ENCODE measurements at regions not wholly inside any gene's neighbourhood (a gene's known extent, or its start where the extent isn't known, plus 50 kb on each side); places are given as distances from the start of the nearest gene placed in this dataset.

- Histone ChIP-seq H3K27me3 (no peaks in the 10 kb centered on the region), H3K36me3 (no peaks in the 10 kb centered on the region), H3K4me1 (no peaks in the 10 kb centered on the region), H3K27ac (no peak overlapping the region), H3K9me3 (no peaks in the 10 kb centered on the region), H3K4me3 (no peak overlapping the region)
- ATAC-seq (no peak), DNase-seq (no peak), FAIRE-seq (no peak)
- TF ChIP-seq CTCF (IDR thresholded peaks at IDR 0.05), result no peak
- 85 to 89% methylated on average over 12 of the region's 12 CpGs for WGBS, 2 donors
- intact Hi-C loops (cut with DNase I), result no loop called here
Measured at GRCh38 chr5:38165435-38165834, 92.9 kb upstream of the EGFLAM start.

- no peak for TF ChIP-seq CTCF (IDR thresholded peaks at IDR 0.05)
- Histone ChIP-seq H3K4me3 (no peak overlapping the region), H3K4me1 (no peaks in the 10 kb centered on the region), H3K27ac (no peak overlapping the region), H3K9me3 (no peaks in the 10 kb centered on the region), H3K27me3 (no peaks in the 10 kb centered on the region), H3K36me3 (no peaks in the 10 kb centered on the region)
- intact Hi-C loops (cut with DNase I), result no loop called here
- no peak for FAIRE-seq
- no peak for ATAC-seq
- DNase-seq, result no peak
- 29 to 31% methylated on average over 4 of the region's 4 CpGs for WGBS, 2 donors
Measured at GRCh38 chr5:38164776-38165399, 93.5 kb upstream of the EGFLAM start.

GRCh38 chr5:38163636-38164237 is 94.6 kb upstream of the EGFLAM start:
- intact Hi-C loops (cut with DNase I), result no loop called here
- H3K9me3 ChIP-seq, result no peaks in the 10 kb centered on the region
- H3K27me3 ChIP-seq, result no peaks in the 10 kb centered on the region
- H3K4me1 ChIP-seq, result no peaks in the 10 kb centered on the region
- no peak overlapping the region for H3K4me3 ChIP-seq
- FAIRE-seq, result no peak
- no peak overlapping the region for H3K27ac ChIP-seq
- 50 to 65% methylated on average over 4 of the region's 4 CpGs for WGBS, 2 donors
- DNase-seq, result no peak
- no peak for ATAC-seq
- no peaks in the 10 kb centered on the region for H3K36me3 ChIP-seq
- no peak for TF ChIP-seq CTCF (IDR thresholded peaks at IDR 0.05)

DNA sequence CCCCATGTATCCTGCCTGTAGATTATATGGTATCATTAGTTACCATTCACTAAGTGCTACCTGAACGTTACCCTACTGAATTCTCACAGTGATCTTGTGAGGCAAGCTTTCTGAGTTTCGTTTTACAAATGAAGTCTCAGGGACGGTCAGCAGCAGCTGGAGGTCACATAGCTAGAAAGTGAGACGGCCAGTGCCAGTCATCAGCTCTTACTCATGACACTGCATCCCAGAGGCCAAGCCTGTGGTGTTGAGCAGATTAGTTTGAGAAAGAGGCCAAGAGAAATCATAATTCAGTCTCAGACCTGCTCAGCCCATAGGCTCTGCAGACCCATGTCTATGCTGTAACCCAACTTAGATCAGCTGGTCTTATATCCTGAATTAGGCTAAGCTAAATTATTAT is 95.7 kb upstream of the EGFLAM start:
- intact Hi-C loops (cut with DNase I), result no loop called here
- no peaks in the 10 kb centered on the region for H3K4me1 ChIP-seq
- ATAC-seq, result no peak
- H3K4me3 ChIP-seq, result no peak overlapping the region
- TF ChIP-seq CTCF (IDR thresholded peaks at IDR 0.05), result no peak
- no peaks in the 10 kb centered on the region for H3K9me3 ChIP-seq
- WGBS, 2 donors, result 63 to 68% methylated on average over 4 of the region's 4 CpGs
- H3K27me3 ChIP-seq, result no peaks in the 10 kb centered on the region
- no peak for DNase-seq
- H3K27ac ChIP-seq, result no peak overlapping the region
- FAIRE-seq, result no peak
- H3K36me3 ChIP-seq, result no peaks in the 10 kb centered on the region

DNA sequence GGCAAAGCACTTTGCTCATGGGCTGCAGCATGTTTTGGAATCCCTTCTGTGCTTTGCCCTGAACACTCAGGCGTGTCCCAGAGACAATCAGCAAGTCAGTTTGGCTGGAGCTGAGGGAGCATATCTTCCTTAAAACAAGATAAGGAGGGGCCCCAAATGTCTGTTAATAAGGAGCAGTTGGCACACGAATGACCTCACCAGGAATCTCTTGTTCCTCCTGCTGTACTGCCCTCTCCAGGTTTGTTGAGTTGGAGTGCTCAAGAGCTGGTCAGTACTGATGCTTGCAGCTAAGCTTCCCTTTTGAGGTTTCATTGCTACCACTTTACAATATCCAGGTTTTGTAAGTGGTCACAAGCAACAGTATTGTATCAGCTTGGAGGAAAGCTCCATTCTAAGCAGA is 101.3 kb upstream of the EGFLAM start:
- ATAC-seq (no peak), FAIRE-seq (no peak), DNase-seq (no peak)
- H3K36me3 ChIP-seq, result no peaks in the 10 kb centered on the region
- 45 to 65% methylated on average over 2 of the region's 2 CpGs for WGBS, 2 donors
- H3K4me1 ChIP-seq, result no peaks in the 10 kb centered on the region
- no peaks in the 10 kb centered on the region for H3K27me3 ChIP-seq
- intact Hi-C loops (cut with DNase I), result no loop called here
- H3K27ac ChIP-seq, result no peak overlapping the region
- no peak overlapping the region for H3K4me3 ChIP-seq
- no peaks in the 10 kb centered on the region for H3K9me3 ChIP-seq
- no peak for TF ChIP-seq CTCF (IDR thresholded peaks at IDR 0.05)

All from pancreas (tissue), 10 donors.